Central memory CD8-positive, alpha-beta T cell (primary cell): ENCODE measurements at regions not wholly inside any gene's neighbourhood (a gene's known extent, or its start where the extent isn't known, plus 50 kb on each side); places are given as distances from the start of the nearest gene placed in this dataset.
"Not testable (repeated sequence)": the region's sequence is repeated elsewhere in the genome, so short reads cannot be mapped to it uniquely, and the experiment has no call there.

Source experiments
- ATAC-seq: fragments of 150-1000 bp; cut with Tn5 transposase; replicated peaks from 2 replicates; pipeline ENCODE4 v1.10.0; 2022; ENCODE audit warnings: mild to moderate bottlenecking, moderate FRiP score, moderate number of reproducible peaks; ENCODE audit not compliant: poor library complexity, severe bottlenecking; ENCODE audit errors: extremely low read depth
- DNase-seq, 2 donors: peaks; one replicate each; pipeline ENCODE4 v3.0.0; 2021; ENCODE audit warnings: low spot score in 2 of 2
- H3K27ac Mint-ChIP-seq: one replicate; pipeline ENCODE4 v1.8.0; 2022; ENCODE audit warnings: low read depth, mild to moderate bottlenecking, moderate library complexity, mixed read lengths
- H3K27me3 Mint-ChIP-seq: one replicate; pipeline ENCODE4 v1.8.0; 2022; ENCODE audit warnings: mixed read lengths
- H3K36me3 Mint-ChIP-seq: one replicate; pipeline ENCODE4 v1.8.0; 2022; ENCODE audit warnings: mild to moderate bottlenecking, moderate library complexity, mixed read lengths; ENCODE audit not compliant: insufficient read depth
- H3K4me1 Mint-ChIP-seq: one replicate; pipeline ENCODE4 v1.8.0; 2022; ENCODE audit warnings: mixed read lengths
- H3K4me3 Mint-ChIP-seq: one replicate; pipeline ENCODE4 v1.8.0; 2022; ENCODE audit warnings: mild to moderate bottlenecking, moderate library complexity, mixed read lengths
- H3K9me3 Mint-ChIP-seq: one replicate; pipeline ENCODE4 v1.8.0; 2022; ENCODE audit warnings: mixed read lengths

- no peaks in the 10 kb centered on the region for H3K4me1 Mint-ChIP-seq
- no peak overlapping the region for H3K4me3 Mint-ChIP-seq
- no peak for DNase-seq
- ATAC-seq: no peak
- no peaks in the 10 kb centered on the region for H3K27me3 Mint-ChIP-seq
- H3K27ac Mint-ChIP-seq: no peak overlapping the region
- H3K36me3 Mint-ChIP-seq: no peaks in the 10 kb centered on the region
- H3K9me3 Mint-ChIP-seq: peaks cover 7% of the 10 kb centered on the region
Measured at GRCh38 chr13:58633226-58633625, 1001.7 kb downstream of the PCDH17 start.

- H3K4me3 Mint-ChIP-seq: no peak overlapping the region
- H3K27ac Mint-ChIP-seq: no peak overlapping the region
- H3K36me3 Mint-ChIP-seq: no peaks in the 10 kb centered on the region
- ATAC-seq (no peak), DNase-seq (no peak)
- H3K27me3 Mint-ChIP-seq: no peaks in the 10 kb centered on the region
- H3K4me1 Mint-ChIP-seq: no peaks in the 10 kb centered on the region
- H3K9me3 Mint-ChIP-seq: peaks cover 6% of the 10 kb centered on the region
Measured at GRCh38 chr13:58655086-58655485, 1023.5 kb downstream of the PCDH17 start.

- DNase-seq (no peak), ATAC-seq (no peak)
- Mint-ChIP-seq H3K4me1 (no peaks in the 10 kb centered on the region), H3K27ac (no peak overlapping the region), H3K27me3 (no peaks in the 10 kb centered on the region), H3K9me3 (peaks cover 15% of the 10 kb centered on the region), H3K4me3 (no peak overlapping the region), H3K36me3 (peaks cover 2% of the 10 kb centered on the region)
Measured at GRCh38 chr13:58660826-58661225, 1029.3 kb downstream of the PCDH17 start.

- no peak for ATAC-seq
- H3K27ac Mint-ChIP-seq: no peak overlapping the region
Measured at GRCh38 chr13:58666331-58666730, 1034.8 kb downstream of the PCDH17 start.

GRCh38 chr13:58667096-58667495 lies 1035.6 kb downstream of the PCDH17 start:
- no peak overlapping the region for H3K27ac Mint-ChIP-seq
- H3K4me1 Mint-ChIP-seq: no peaks in the 10 kb centered on the region
- H3K4me3 Mint-ChIP-seq: no peak overlapping the region
- DNase-seq (no peak), ATAC-seq (no peak)
- H3K9me3 Mint-ChIP-seq: peaks cover 9% of the 10 kb centered on the region
- no peaks in the 10 kb centered on the region for H3K36me3 Mint-ChIP-seq
- H3K27me3 Mint-ChIP-seq: no peaks in the 10 kb centered on the region

More at GRCh38 chr13:58666331-58666730, 1034.8 kb downstream of the PCDH17 start:
- no peak overlapping the region for H3K4me3 Mint-ChIP-seq
- H3K4me1 Mint-ChIP-seq: no peaks in the 10 kb centered on the region
- H3K27me3 Mint-ChIP-seq: no peaks in the 10 kb centered on the region
- no peak for DNase-seq
- peaks cover 9% of the 10 kb centered on the region for H3K9me3 Mint-ChIP-seq
- H3K36me3 Mint-ChIP-seq: no peaks in the 10 kb centered on the region

GRCh38 chr13:58680115-58680514 lies 1048.6 kb downstream of the PCDH17 start:
- no peak overlapping the region for H3K4me3 Mint-ChIP-seq
- H3K36me3 Mint-ChIP-seq: no peaks in the 10 kb centered on the region
- no peaks in the 10 kb centered on the region for H3K4me1 Mint-ChIP-seq
- DNase-seq (no peak), ATAC-seq (no peak)
- H3K27me3 Mint-ChIP-seq: no peaks in the 10 kb centered on the region
- H3K27ac Mint-ChIP-seq: no peak overlapping the region
- H3K9me3 Mint-ChIP-seq: peaks cover 13% of the 10 kb centered on the region

GRCh38 chr13:58682616-58683015 lies 1051.1 kb downstream of the PCDH17 start:
- no peaks in the 10 kb centered on the region for H3K36me3 Mint-ChIP-seq
- DNase-seq (no peak), ATAC-seq (no peak)
- H3K9me3 Mint-ChIP-seq: peaks cover 13% of the 10 kb centered on the region
- H3K4me3 Mint-ChIP-seq: no peak overlapping the region
- H3K27ac Mint-ChIP-seq: no peak overlapping the region
- H3K27me3 Mint-ChIP-seq: no peaks in the 10 kb centered on the region
- no peaks in the 10 kb centered on the region for H3K4me1 Mint-ChIP-seq

GRCh38 chr13:58687148-58687547 lies 1055.6 kb downstream of the PCDH17 start:
- no peaks in the 10 kb centered on the region for H3K36me3 Mint-ChIP-seq
- H3K4me1 Mint-ChIP-seq: no peaks in the 10 kb centered on the region
- H3K27ac Mint-ChIP-seq: no peak overlapping the region
- peaks cover 12% of the 10 kb centered on the region for H3K9me3 Mint-ChIP-seq
- no peak for ATAC-seq
- H3K4me3 Mint-ChIP-seq: no peak overlapping the region
- no peak for DNase-seq
- H3K27me3 Mint-ChIP-seq: no peaks in the 10 kb centered on the region

- ATAC-seq: no peak
- H3K9me3 Mint-ChIP-seq: peaks cover 8% of the 10 kb centered on the region
- no peaks in the 10 kb centered on the region for H3K27me3 Mint-ChIP-seq
- H3K36me3 Mint-ChIP-seq: no peaks in the 10 kb centered on the region
- no peaks in the 10 kb centered on the region for H3K4me1 Mint-ChIP-seq
- no peak for DNase-seq
- no peak overlapping the region for H3K27ac Mint-ChIP-seq
- H3K4me3 Mint-ChIP-seq: no peak overlapping the region
Measured at GRCh38 chr13:58698531-58698930, 1067.0 kb downstream of the PCDH17 start.

GRCh38 chr13:58704953-58705352 lies 1073.4 kb downstream of the PCDH17 start:
- peaks cover 12% of the 10 kb centered on the region for H3K9me3 Mint-ChIP-seq
- H3K4me1 Mint-ChIP-seq: no peaks in the 10 kb centered on the region
- DNase-seq (no peak), ATAC-seq (no peak)
- no peak overlapping the region for H3K4me3 Mint-ChIP-seq
- H3K36me3 Mint-ChIP-seq: no peaks in the 10 kb centered on the region
- H3K27ac Mint-ChIP-seq: no peak overlapping the region
- no peaks in the 10 kb centered on the region for H3K27me3 Mint-ChIP-seq

GRCh38 chr13:58706421-58706820 lies 1074.9 kb downstream of the PCDH17 start:
- no peak for DNase-seq
- ATAC-seq: no peak

GRCh38 chr13:58712191-58712590 lies 1080.6 kb downstream of the PCDH17 start:
- Mint-ChIP-seq H3K27me3 (no peaks in the 10 kb centered on the region), H3K36me3 (no peaks in the 10 kb centered on the region), H3K27ac (no peak overlapping the region), H3K4me1 (no peaks in the 10 kb centered on the region), H3K4me3 (no peak overlapping the region), H3K9me3 (peaks cover 20% of the 10 kb centered on the region)
- ATAC-seq: no peak
- no peak for DNase-seq

More at GRCh38 chr13:58706421-58706820, 1074.9 kb downstream of the PCDH17 start:
- Mint-ChIP-seq H3K27me3 (no peaks in the 10 kb centered on the region), H3K4me1 (no peaks in the 10 kb centered on the region), H3K27ac (no peak overlapping the region), H3K9me3 (peaks cover 19% of the 10 kb centered on the region), H3K36me3 (no peaks in the 10 kb centered on the region), H3K4me3 (no peak overlapping the region)

GRCh38 chr13:58714016-58714415 lies 1082.5 kb downstream of the PCDH17 start:
- ATAC-seq: not testable (repeated sequence)

GRCh38 chr13:58721273-58721672 lies 1089.7 kb downstream of the PCDH17 start:
- no peak overlapping the region for H3K4me3 Mint-ChIP-seq
- no peaks in the 10 kb centered on the region for H3K27me3 Mint-ChIP-seq
- no peak for DNase-seq
- no peak for ATAC-seq
- no peak overlapping the region for H3K27ac Mint-ChIP-seq
- no peaks in the 10 kb centered on the region for H3K36me3 Mint-ChIP-seq
- H3K9me3 Mint-ChIP-seq: no peaks in the 10 kb centered on the region
- H3K4me1 Mint-ChIP-seq: no peaks in the 10 kb centered on the region

More at GRCh38 chr13:58714016-58714415, 1082.5 kb downstream of the PCDH17 start:
- H3K9me3 Mint-ChIP-seq: peaks cover 20% of the 10 kb centered on the region
- H3K4me1 Mint-ChIP-seq, H3K4me3 Mint-ChIP-seq, H3K27ac Mint-ChIP-seq, DNase-seq, H3K27me3 Mint-ChIP-seq, H3K36me3 Mint-ChIP-seq: not testable (repeated sequence)
